ENCODE measurements at regions not wholly inside any gene's neighbourhood (a gene's known extent, or its start where the extent isn't known, plus 50 kb on each side); places are given as distances from the start of the nearest gene placed in this dataset.
"Not testable (repeated sequence)": the region's sequence is repeated elsewhere in the genome, so short reads cannot be mapped to it uniquely, and the experiment has no call there.

DNA sequence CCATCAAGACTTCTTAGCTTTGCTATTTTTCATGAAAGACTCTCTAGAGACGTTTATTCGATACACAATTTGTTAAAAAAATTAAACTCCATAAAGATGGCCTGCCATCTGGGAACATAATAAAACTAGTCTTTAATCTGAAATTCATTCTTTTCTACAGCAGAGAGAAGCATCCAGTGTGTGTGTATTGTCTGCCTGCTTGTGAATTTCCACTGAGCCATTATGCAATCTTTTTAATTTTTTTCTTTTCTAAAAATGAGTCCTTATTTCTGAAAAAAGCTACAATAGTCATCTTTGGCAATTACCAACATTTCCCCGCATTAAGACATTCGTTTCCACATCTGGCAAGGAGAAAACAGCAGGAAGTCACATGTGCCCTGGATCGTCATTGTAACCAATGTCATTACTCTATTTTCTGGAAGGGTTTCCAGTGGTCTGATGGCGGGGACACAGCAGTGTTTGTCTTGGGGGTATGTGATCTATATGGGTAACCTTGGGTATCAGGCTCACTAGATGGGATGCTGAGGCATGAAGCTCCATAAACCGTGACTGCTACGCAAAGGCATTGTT, 263.1 kb downstream of the MSX2 start:
- no peak for DNase-seq (ENCODE audit: low read depth in 2 of 2)

- no peak for DNase-seq (ENCODE audit: low read depth in 2 of 2)
Observed at GRCh38 chr5:174984863-174985262, 260.5 kb downstream of the MSX2 start.

- DNase-seq (ENCODE audit: low read depth in 2 of 2), result no peak
Observed at GRCh38 chr5:174982485-174982884, 258.1 kb downstream of the MSX2 start.

- no peak for DNase-seq (ENCODE audit: low read depth in 2 of 2)
Observed at GRCh38 chr5:174981416-174981815, 257.0 kb downstream of the MSX2 start.

- DNase-seq (ENCODE audit: low read depth in 2 of 2), result no peak
Observed at GRCh38 chr5:174980952-174981351, 256.6 kb downstream of the MSX2 start.

DNA sequence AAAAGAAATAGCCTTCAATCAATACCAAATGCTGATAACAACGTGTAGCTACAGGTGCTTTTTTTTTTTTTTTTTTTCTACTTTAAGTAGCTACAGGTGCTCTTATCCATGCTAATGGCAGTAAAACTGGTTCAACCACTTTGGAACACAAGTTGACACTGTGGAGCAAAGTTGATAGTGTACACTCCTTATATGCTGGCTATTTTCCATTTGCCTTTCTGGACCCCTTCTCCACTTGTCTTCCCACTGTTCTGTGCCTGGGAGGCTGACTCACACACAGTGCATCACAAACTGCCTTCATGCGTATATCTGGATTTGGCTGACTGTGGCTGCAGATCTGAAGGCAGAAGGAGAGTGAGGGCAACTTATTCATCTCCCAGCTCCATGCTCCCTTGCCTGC, 247.9 kb downstream of the MSX2 start:
- DNase-seq (ENCODE audit: low read depth in 2 of 2), result no peak

GRCh38 chr5:174971210-174971609, 246.8 kb downstream of the MSX2 start:
- no peak for DNase-seq (ENCODE audit: low read depth in 2 of 2)

DNA sequence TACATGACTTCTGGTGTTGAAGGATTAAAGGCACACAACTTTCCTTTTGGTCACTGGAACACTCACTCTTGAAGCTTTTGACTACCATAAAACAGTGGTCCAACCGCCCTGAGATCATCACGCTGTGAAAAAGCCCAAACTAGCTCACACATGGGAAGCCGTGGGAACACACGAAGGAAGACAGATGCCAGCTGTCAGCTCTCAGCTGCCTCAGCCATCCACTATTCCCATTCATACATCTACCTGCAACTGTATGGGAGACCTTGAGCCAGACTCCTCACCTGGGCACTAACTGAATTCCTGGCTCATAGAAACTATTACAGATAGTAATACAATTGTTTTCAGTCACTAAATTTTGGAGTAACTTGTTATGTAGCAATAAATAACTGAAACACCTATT, 246.1 kb downstream of the MSX2 start:
- no peak for DNase-seq (ENCODE audit: low read depth in 2 of 2)

DNA sequence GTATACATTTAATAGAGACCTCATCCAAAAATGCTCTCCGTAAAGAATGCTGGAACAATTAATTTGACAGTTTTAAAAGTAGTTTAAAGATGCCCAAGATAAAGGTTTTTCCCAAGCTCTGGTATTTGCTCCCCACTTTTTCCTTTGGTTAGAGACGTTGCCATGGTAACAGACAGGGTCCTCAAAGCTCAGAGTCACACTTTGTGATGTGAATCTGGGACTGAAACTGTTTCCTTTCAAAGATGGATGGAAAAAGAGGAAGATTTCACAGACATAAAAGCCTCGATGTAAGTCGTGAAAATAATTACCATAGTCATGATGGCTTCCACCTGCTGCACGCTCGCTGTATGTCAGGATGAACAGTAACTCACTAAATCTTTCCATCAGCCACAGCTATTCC, 229.5 kb downstream of the MSX2 start:
- DNase-seq (ENCODE audit: low read depth in 2 of 2), result no peak

DNA sequence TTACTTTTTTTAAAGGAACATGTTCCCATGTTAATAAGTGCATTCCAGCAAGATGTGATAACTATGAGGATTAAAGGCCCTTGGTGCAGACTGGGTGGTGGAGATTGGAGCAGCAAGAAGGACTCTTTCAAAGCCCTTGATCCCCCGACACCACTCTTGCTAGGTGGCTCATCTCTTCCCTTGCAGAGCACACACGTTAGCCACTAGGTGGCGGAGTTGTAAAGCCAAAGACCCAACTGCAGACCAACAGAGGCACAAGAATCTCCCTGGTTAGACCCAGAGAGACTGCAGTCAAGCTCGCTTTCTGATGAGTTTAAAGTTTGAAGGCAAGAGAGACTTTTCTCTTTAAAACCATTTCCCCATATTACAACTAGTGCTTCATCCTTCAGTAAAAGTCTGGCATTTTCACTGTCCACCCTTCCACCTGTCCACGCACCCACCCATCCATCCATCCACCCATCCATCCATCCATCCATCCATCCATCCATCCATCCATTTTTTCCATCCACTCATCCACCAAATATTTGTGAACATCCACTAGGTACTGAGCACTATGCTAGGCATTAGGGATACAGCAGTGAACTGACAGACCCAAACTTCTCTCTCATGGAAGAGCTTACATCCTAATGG, 226.9 kb downstream of the MSX2 start:
- DNase-seq (ENCODE audit: low read depth in 2 of 2), result peak; percentile 1 to 5

DNA sequence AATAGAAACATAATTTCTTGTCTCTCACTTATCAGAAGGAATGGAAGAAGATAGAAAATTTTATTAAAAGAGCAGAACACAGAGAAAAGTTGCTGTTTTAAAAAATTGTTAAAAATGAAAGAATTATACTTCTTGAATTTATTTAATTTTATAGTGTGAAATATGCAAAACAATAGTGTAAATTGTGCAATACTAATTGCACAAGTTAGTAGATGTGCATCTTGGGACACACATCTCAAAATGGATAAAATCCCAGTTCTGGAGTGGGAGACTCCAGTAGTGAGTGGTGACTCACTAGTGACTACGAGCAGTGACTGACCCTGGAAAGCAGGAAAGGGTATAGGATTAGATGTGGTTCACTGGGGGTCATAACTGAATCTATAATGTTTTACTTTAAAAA, 223.2 kb downstream of the MSX2 start:
- DNase-seq (ENCODE audit: low read depth in 2 of 2), result no peak

DNA sequence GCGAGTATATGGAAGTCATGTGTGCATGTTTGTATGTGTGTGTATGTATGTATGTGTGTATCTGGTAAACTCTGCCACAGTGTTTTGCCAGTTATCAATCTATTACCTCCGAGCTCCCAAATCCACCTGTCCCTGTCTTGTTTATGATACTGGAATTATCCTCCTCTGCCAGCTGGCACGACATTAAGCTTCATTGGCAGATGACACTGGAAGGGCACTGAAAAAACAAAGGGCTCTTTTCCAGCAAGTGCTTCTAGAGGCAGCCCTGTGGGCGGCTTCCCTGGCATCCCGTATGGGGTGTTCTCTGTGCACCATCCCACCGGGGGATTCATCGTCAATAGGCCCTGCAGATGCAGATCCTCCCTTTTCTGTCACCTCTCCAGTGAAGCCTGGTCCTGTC, 221.5 kb downstream of the MSX2 start:
- DNase-seq (ENCODE audit: low read depth in 2 of 2), result no peak

DNA sequence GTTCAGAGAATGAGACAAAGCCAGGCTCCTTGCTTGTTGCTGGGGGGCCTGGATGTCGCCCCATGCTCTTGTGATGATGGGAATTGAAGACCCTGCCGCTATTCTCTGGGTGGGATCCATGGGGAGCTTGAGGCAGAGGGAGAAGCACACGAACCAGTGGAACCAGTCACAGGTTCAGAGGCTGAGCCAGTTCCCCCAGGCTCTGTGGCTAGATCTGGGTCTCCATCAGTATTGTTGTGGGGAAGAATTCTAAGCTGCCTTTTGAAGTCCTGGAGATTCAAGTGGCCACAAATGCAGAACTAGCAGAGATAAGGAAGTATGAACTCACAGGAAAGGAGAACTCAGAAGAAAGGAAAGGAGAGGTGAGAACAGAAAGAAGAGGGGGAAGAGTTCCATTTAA, 219.4 kb downstream of the MSX2 start:
- DNase-seq (ENCODE audit: low read depth in 2 of 2), result no peak

GRCh38 chr5:174943002-174943401, 218.6 kb downstream of the MSX2 start:
- not testable (repeated sequence) for DNase-seq (ENCODE audit: low read depth in 2 of 2)

DNA sequence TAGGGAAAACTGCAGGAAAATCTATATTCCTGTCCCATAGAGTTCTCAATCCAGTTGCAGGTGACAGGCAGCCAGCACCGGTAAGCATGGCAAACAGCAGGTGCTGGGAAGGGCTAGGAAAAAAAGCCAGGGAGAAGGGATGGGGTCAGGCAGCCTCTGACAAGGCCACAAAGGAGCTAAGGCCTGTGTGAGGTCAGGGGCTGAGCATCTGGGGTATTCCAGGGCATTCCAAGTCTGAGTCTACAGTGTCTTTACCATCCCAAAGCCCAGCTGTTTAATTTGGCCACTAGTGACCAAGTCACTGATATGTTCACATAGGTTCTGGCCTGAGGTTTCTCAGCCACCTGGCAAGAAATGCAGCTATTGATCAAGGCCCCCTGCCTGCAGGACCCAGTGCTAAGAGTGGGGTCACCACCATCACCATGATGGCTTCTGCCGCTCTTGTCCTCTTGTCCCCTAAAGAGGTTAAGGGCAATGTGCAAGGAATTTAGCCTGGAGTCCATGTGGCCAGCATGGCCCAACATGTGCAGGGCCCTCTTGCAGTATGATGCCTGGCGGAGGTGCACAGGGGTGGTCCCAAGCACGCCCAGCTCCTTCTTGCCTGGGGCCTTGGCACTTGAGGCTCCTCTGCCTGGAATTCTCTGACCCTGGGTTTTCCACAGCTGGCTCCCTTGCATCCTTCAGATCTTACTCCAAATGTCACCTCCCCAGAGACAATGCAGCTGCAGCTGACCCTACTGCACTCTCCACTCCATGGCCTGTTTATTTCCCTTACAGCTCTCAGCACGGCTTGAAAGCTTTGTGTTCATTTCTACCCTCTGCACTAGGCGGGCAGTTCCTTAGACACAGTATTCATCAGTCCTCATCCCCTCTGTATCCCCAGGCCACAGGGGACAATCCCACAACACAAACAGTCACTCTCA, 213.1 kb downstream of the MSX2 start:
- no peak for DNase-seq (ENCODE audit: low read depth in 2 of 2)

DNA sequence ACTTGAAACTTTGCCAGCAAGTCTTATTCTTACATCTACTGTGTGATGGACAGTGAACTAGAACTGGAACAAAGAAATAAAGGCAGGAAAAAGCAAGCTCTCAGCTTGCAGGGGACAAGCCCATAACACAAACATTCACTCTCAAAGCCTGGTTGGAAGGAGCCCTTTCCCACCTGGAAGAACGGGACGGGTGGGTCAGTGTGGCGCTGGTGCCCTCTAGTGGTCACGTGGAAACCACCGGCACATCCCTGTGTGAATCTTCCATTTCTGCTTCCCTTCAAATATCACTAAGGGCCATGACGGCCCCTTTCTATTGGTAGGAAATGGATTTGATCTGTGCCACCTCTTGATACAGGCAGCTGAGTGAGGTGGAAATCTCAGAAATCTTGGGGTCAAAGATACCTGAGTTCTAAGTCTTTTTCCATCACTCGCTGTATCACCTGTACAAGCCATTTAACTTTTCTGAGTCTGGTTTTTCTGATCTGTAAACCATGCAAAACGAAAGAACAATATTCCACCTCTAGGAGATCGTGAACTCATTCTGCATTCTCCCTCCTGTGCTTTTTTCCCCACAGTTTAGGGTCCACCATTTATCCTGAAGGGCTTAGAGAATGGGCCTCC, 211.6 kb downstream of the MSX2 start:
- DNase-seq (ENCODE audit: low read depth in 2 of 2), result peak in 1 of 2 donors; percentile 13

GRCh38 chr5:174931033-174931432, 206.7 kb downstream of the MSX2 start:
- DNase-seq (ENCODE audit: low read depth in 2 of 2), result not testable (repeated sequence)

- no peak for DNase-seq (ENCODE audit: low read depth in 2 of 2)
Observed at GRCh38 chr5:174925586-174925985, 201.2 kb downstream of the MSX2 start.

GRCh38 chr5:174922955-174923354, 198.6 kb downstream of the MSX2 start:
- DNase-seq (ENCODE audit: low read depth in 2 of 2), result no peak

GRCh38 chr5:174920906-174921550, 196.6 kb downstream of the MSX2 start:
- DNase-seq (ENCODE audit: low read depth in 2 of 2), result no peak

- DNase-seq (ENCODE audit: low read depth in 2 of 2), result no peak
Observed at GRCh38 chr5:174919351-174919750, 195.0 kb downstream of the MSX2 start.

DNA sequence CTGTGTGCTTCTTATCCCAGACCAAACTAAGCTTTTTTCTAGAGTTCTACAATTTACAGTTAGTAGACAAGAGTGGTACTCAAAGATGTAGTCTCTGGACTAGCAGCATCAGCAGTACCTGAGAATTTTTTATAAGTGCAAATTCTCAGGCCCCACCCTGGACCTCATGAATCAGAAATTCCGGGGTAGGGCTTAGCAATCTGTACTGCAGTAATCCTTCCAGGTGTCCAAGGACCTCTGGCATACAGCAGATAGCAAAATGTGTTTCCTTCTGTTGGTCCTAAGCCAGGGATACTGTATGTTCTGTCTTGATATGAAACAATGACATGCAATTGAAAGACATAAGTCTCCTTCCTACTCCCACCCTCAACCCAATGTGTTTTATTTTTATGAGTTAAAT, 194.3 kb downstream of the MSX2 start:
- no peak for DNase-seq (ENCODE audit: low read depth in 2 of 2)
